Activated CD4-positive, alpha-beta T cell treated with anti-CD3 and anti-CD28 coated beads, Interleukin-2, Interleukin-6, amounts not matched to agents 100 ng/mL and 50 ng/mL, durations not matched to agents 16 hours and 8 hours (primary cell): ENCODE measurements at regions not wholly inside any gene's neighbourhood (a gene's known extent, or its start where the extent isn't known, plus 50 kb on each side); places are given as distances from the start of the nearest gene placed in this dataset.
"Not testable (repeated sequence)": the region's sequence is repeated elsewhere in the genome, so short reads cannot be mapped to it uniquely, and the experiment has no call there.

Experiments
- DNase-seq: peaks from one replicate; pipeline ENCODE4 v3.0.0-alpha.2; 2020

DNA sequence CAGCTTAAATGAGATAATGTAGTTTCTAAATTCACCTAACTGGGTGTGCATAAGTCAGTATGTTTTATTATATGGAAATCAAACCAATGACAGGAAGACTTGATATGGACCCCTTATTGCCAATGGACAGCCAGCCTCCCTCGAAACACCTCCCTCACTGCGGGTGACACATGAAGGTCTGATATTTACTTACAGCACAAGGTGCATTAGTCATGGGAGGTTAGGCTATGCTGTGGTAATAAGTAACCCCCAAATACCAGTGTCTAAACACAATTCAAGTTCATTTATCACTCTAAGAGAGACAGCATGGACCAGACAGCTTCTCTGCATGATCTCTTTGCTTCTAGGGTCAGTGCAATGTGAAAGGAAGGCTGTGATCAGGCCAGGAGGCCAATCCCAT lies 126.0 kb upstream of the KCNJ6 start:
- no peak for DNase-seq

- DNase-seq: no peak
Observed at GRCh38 chr21:38048167-38048566, 131.9 kb upstream of the KCNJ6 start.

DNA sequence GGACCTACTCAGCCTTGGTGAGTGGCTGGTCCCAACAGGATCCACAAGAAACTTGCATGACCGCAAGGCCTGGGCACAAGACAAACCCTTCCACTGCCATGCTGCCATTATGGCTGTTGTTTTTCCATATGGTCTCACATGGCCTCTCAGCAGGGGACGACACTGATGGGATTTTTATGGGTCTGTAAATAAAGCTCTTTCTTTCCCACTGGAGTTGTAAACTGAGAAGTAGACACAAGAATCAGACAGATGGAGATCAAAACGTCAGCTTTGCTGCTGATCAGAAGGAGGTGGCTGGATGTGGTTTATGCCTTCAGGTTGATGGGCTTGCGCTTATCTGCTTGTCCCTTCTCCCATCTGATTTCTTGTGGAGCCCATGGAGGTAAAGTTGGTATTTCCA lies 138.1 kb upstream of the KCNJ6 start:
- no peak for DNase-seq

- no peak for DNase-seq
Observed at GRCh38 chr21:38056481-38056880, 140.2 kb upstream of the KCNJ6 start.

DNA sequence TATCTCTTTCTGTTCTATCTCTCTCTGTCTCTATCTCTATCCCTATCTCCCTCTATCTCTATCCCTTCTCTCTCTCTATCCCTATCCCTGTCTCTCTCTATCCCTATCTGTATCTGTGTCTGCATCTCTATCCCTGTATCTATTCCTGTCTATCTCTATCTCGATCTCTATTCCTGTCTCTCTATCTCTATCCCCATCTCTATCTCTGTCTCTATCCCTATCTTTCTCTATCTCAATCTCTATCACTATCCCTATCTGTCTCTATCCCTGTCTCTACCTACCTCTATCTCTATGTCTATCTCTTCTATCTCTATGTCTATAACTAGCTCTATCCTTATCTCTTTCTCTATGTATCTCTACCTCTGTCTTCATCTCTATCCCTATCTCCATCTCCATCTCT lies 141.4 kb upstream of the KCNJ6 start:
- no peak for DNase-seq

DNA sequence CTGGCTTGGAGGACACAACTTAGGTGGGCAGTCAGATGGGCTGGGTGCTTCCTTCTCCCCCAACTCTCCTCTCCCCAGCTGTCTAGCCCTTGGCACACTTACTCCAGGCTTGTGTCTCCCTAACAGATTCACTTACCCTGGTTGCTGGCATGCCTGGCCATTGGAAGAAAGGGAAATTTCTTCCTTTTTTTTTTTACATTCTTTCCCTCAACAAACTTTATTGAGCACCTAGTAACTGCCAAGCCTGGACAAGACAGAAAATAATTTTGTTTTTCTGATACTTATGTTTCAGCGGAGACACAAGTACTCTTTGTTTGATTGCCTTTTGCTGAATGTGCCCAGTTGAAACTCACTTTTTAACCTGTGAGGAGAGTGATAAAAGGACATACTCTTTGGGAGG lies 144.3 kb upstream of the KCNJ6 start:
- no peak for DNase-seq

DNA sequence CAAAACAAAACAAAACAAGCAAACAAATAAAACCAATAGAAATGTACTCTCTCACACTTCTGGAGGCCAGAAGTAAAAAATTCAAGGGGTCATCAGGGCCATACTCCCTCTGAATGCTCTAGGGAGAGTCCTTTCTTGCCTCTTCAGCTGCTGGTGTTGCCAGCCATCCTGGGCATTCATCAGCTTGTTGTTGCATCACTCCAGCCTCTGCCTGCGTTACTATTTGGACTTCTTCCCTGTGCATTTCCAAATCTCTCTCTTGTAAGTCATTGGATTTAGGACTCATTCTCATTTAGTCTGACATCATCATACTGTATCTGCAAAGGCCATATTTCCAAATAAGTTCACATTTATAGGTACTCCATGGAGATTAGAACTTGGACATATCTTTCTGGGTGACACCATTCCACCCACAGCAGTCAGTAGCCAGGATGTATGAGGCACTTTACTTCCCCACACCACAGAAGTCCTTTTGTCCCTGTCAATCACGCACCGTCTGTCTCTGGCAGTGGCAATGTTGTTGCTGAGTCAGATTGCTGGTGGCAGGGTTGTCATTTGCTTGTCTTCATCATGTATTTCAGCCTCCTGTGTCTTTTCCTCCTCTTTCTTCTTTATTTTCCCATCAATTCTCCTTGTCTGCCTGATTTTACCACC lies 151.0 kb upstream of the KCNJ6 start:
- no peak for DNase-seq

GRCh38 chr21:38072489-38072888 lies 156.2 kb upstream of the KCNJ6 start:
- no peak for DNase-seq

DNA sequence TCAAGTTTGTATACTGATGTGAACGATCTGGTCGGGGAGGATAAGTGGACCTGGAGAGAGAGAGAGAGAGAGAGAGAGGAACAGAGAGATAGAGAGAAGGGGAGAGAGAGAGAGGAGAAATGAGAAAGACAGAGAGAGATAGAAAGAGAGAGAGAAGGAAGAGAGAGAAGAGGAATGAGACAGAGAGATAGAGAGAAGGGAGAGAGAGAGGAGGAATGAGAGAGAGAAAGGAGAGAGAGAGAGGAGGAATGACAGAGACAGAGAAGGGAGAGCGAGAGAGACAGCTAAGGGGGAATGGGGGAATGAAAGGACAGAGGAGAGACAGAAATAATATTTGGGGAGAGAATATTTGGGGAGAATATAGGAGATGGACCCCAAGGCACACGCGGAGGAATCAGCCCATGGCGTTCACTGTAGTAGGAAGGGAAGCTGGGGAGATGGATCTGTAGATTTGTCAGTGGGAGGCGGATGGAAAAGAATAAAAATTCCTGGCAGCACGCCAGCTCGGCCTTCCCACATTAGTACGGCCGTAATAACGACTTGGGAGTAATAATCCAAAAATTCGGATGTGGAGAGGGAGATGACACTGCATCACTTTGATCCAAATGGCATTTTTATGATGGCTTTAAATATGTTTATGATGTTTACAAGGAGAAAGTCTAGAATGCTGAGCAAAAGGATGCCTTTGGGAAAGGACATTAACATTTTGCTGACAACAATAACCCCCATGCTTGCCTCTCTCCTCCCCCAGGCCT lies 159.8 kb upstream of the KCNJ6 start:
- DNase-seq: no peak

- DNase-seq: no peak
Observed at GRCh38 chr21:38077569-38077968, 161.3 kb upstream of the KCNJ6 start.

DNA sequence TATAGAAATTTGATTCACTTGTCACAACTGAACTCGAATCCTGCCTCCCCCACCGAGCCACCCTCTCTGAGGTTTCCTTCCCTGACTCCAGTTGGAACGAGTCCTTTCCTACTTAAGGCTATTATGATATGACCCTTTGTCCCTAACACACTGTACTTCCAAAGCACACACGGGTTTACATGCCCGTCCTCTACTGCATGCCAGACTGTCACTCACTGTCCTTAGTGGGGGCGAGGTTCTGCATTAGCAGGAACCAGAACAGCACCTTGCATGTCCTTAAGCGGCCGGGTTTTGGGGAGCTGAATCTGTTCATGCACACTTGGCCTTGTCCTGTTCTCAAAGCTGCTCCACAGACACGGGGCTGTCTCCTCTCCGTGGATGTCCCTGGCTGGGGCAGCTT lies 164.6 kb upstream of the KCNJ6 start:
- DNase-seq: no peak

GRCh38 chr21:38081708-38082107 lies 165.5 kb upstream of the KCNJ6 start:
- no peak for DNase-seq

DNA sequence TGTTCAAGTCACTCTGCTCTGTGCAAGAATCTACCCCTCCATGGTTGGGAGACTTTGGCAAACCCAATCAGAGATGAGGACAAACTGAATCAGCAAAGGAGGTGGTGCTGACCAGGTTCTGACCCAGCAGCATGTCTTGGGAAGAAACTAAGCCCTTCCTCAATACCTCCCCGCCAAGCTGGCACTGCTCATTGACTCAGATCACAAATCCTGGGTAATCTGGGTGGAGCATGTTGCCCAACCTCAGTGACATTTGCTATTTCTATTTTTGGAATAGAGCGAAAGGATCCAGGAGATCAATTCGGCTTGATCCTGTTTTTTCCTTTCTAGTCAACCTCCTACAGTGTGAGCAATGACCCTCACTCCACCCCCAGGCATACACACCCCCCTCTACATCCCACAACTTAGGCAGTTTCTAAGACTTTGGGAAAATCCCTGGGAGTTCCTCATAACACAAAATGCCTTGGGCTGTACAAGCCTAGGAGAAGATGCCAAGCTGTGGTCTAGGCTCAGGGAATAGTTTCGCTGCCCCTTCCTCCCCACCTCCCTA lies 166.8 kb upstream of the KCNJ6 start:
- DNase-seq: no peak

- DNase-seq: no peak
Observed at GRCh38 chr21:38083535-38083934, 167.3 kb upstream of the KCNJ6 start.

- no peak for DNase-seq
Observed at GRCh38 chr21:38086580-38086979, 170.2 kb upstream of the KCNJ15 start.

- no peak for DNase-seq
Observed at GRCh38 chr21:38088916-38089762, 167.7 kb upstream of the KCNJ15 start.

DNA sequence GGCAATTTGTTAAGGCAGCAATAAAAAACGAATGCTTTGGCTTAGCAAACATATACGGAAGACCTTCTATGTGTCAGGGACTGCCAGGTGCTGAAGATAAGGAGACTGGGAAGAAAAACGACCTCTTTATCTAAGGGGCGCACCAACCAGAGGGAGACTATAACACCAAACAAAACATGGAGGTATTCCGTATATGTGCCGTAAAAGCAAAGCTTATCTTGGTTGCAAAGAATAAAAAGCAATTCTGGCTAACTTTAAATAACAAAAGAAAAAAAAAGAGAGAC lies 167.1 kb upstream of the KCNJ15 start:
- no peak for DNase-seq

GRCh38 chr21:38091061-38091460 lies 165.7 kb upstream of the KCNJ15 start:
- DNase-seq: not testable (repeated sequence)

GRCh38 chr21:38092051-38092450 lies 164.7 kb upstream of the KCNJ15 start:
- DNase-seq: no peak

GRCh38 chr21:38095220-38095619 lies 161.6 kb upstream of the KCNJ15 start:
- DNase-seq: no peak

- no peak for DNase-seq
Observed at GRCh38 chr21:38097789-38098188, 159.0 kb upstream of the KCNJ15 start.

DNA sequence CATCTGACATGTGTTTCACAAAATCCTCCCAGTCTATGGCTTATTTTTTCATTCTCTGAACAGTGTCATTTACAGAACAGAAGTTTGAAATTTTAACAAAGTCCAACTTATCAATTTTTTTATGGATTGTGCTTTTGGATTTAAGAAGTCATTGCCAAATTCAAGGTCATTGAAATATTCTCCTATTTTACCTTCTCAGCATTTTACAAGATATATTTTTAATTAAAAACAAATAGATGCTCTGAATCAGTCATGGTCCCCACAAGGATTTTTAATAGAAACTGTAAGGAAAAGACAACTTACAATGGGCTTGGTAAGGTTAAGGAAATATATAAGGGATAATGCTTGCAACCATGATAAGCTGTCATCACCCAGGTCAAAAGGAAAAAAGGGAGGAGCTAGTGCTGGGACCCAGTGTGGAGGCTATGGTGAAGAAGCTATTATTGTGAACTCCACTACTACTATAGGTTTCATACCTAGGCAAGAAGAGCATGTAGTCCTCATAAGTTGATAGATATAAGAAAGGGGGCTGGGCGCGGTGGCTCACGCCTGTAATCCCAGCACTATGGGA lies 144.5 kb upstream of the KCNJ15 start:
- DNase-seq: no peak

GRCh38 chr21:38114717-38115333 lies 142.0 kb upstream of the KCNJ15 start:
- DNase-seq: no peak
